ENCODE measurements at regions not wholly inside any gene's neighbourhood (a gene's known extent, or its start where the extent isn't known, plus 50 kb on each side); places are given as distances from the start of the nearest gene placed in this dataset.

DNA sequence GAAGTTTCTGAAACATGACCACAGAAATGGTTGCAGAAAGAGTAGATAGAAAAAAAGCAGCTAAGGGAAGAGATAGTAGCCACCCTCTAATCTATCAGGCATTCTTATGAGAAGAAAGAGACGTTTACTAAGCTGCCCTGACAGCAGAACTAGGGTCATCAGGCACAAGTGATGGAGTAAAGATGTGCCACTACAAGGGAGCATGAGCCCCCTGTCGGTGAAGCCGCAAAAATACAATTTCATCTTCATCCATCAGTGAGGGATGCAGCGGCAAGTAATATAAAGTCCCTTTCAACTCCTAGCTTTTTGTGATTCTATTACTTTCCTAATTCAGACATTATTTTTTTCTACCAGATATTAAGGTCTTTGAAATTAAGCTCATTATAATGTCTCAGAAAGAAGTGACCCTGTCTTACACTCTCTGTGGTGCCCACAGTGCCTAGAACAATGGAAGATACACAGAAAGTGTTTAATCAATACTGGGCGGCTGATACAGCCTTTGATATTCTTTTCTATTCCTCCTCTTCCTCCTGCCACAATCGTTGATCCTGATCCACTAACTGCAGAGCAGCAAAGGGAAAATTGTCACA, 651.6 kb downstream of the NTRK3 start:
- TF ChIP-seq, protein P1, sequence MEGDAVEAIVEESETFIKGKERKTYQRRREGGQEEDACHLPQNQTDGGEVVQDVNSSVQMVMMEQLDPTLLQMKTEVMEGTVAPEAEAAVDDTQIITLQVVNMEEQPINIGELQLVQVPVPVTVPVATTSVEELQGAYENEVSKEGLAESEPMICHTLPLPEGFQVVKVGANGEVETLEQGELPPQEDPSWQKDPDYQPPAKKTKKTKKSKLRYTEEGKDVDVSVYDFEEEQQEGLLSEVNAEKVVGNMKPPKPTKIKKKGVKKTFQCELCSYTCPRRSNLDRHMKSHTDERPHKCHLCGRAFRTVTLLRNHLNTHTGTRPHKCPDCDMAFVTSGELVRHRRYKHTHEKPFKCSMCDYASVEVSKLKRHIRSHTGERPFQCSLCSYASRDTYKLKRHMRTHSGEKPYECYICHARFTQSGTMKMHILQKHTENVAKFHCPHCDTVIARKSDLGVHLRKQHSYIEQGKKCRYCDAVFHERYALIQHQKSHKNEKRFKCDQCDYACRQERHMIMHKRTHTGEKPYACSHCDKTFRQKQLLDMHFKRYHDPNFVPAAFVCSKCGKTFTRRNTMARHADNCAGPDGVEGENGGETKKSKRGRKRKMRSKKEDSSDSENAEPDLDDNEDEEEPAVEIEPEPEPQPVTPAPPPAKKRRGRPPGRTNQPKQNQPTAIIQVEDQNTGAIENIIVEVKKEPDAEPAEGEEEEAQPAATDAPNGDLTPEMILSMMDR (IDR thresholded peaks at IDR 0.05; ENCODE audit: low read depth, low read length, missing control alignments), result peak; percentile 29
- DNase-seq (ENCODE audit: low read depth), result no peak
- H3K4me3 ChIP-seq (ENCODE audit: low read depth, low read length), result no peak overlapping the region
- in situ Hi-C loops (cut with HindIII; ENCODE audit: low sequenced_read_pairs), result no loop called here

DNA sequence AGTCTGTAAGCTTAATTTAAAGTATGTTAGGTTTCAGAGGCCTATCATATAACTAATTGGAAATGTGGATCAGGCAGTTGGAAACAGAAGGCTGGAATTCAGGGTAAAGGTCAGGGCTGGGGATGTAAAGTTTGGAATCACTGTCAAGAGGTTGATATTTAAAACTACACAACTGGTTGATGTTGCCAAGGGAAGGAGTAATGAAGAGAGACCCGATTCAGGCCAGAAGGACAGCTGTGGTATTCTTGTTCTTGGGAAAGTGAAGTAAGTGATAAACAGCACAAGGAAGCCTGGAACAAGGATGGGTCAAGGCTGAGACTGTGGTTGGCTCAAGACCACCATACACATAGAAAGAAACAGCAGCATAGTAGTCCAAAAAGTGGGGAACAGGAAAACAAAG, 654.2 kb downstream of the NTRK3 start:
- H3K4me3 ChIP-seq (ENCODE audit: low read depth, low read length), result no peak overlapping the region
- no peak for DNase-seq (ENCODE audit: low read depth)
- in situ Hi-C loops (cut with HindIII; ENCODE audit: low sequenced_read_pairs), result no loop called here
- TF ChIP-seq, protein P1 (IDR thresholded peaks at IDR 0.05; ENCODE audit: low read depth, low read length, missing control alignments), result no peak

DNA sequence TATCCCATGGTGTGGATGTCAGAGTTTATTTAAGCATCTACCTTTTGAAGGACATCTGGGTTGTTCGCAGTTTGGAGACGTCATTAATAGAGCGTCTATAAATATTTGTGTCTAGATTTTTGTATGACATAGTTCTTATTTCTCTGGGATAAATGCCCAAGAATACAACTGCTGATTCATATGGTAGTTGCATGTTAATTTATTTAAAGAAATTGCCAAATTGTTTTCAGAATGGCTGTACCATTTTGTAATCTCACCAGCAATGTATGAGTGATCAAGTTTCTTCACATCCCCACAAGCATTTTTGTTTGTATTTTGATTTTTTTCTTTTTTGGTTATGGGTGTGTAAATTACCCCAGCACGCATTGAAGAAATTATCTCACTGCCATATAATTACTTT, 656.9 kb downstream of the NTRK3 start:
- H3K4me3 ChIP-seq (ENCODE audit: low read depth, low read length), result no peak overlapping the region
- in situ Hi-C loops (cut with HindIII; ENCODE audit: low sequenced_read_pairs), result no loop called here
- TF ChIP-seq, protein P1 (IDR thresholded peaks at IDR 0.05; ENCODE audit: low read depth, low read length, missing control alignments), result no peak

DNA sequence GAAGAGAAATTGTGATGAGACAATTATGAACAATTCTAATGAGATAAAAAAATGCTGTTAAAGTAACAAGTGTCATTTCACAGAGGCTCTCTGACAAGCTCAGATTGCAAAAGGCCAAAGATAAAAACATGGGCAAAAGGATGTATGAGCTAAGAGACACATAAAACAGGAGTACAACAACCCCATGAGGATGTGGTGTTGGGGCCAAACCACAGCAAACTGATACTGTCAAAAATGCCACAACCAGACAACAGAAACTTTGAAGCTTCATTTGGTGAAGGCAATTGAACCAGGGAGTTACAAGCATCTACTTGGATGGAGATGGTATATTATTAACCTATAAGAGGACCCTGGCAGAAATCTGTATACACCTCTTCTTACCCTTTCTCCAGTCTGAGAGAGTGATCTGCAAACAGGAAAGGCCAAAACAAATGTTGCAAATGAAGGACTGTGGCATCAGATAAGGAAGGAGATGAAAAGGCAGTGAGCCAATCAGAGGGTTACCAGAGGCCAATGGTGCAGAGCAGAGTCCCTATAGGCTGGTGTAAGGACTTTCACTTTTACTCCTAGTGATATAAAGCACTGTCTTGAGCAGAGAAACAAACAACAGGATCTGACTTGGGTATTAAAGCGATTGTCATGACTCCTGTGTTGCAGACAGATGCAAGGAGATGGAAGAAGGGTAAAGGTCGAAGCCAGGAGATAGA, 659.0 kb downstream of the NTRK3 start:
- TF ChIP-seq, protein P1 (IDR thresholded peaks at IDR 0.05; ENCODE audit: low read depth, low read length, missing control alignments), result no peak
- in situ Hi-C loops (cut with HindIII; ENCODE audit: low sequenced_read_pairs), result no loop called here
- no peak for DNase-seq (ENCODE audit: low read depth)
- H3K4me3 ChIP-seq (ENCODE audit: low read depth, low read length), result no peak overlapping the region

More for the DNA sequence above, 656.9 kb downstream of the NTRK3 start:
- DNase-seq (ENCODE audit: low read depth), result no peak

DNA sequence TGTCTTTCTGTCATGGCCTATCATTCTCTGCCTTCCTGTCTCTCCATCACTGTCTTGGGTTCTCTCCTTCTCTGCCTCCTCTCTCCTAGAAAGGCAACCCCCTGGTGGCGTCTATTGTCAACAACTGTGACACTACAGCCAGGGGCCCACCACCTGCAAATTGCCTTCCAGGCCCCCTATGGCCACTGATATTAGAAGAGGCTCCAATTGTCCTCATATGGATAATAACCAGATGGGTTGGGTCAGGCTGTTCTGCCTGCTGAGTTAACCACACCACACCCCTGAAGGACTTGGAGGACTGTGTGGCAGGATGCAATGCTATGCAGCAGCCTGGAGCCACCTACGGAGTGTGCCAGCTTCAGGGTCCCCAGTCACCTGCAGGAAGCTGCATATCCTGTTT, 665.0 kb downstream of the NTRK3 start:
- in situ Hi-C loops (cut with HindIII; ENCODE audit: low sequenced_read_pairs), result no loop called here
- no peak overlapping the region for H3K4me3 ChIP-seq (ENCODE audit: low read depth, low read length)
- no peak for DNase-seq (ENCODE audit: low read depth)
- TF ChIP-seq, protein P1 (IDR thresholded peaks at IDR 0.05; ENCODE audit: low read depth, low read length, missing control alignments), result no peak

DNA sequence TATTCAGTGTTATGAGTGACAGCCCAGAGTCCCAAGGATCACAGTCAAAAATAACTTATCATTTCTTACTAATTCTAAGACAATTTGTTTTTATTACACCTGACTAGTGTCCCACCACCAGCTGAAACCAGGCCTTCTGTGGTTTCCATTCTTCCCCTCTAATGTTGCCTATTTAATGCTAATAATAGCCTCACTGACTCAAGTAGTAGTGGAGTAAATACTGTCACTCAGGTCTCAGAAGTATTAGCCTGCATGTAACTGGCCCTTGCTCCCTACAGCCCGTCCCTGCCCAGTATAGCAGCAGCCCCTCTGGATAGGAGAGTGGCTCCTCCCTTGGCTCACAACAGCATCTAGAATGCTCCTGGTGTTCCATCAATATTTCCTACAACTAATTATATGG, 665.5 kb downstream of the NTRK3 start:
- no peak for DNase-seq (ENCODE audit: low read depth)
- TF ChIP-seq, protein P1 (IDR thresholded peaks at IDR 0.05; ENCODE audit: low read depth, low read length, missing control alignments), result no peak
- in situ Hi-C loops (cut with HindIII; ENCODE audit: low sequenced_read_pairs), result no loop called here
- H3K4me3 ChIP-seq (ENCODE audit: low read depth, low read length), result no peak overlapping the region

All from astrocyte of the cerebellum (primary cell).